NB4 (cell line): ENCODE measurements at regions not wholly inside any gene's neighbourhood (a gene's known extent, or its start where the extent isn't known, plus 50 kb on each side); places are given as distances from the start of the nearest gene placed in this dataset.
"Not testable (repeated sequence)": the region's sequence is repeated elsewhere in the genome, so short reads cannot be mapped to it uniquely, and the experiment has no call there.

Experiments
- DNase-seq: peaks from one replicate; pipeline ENCODE4 v3.0.0; 2010; ENCODE audit warnings: low read depth
- H3K4me3 ChIP-seq: one replicate; pipeline ENCODE4 v1.5.1; 2011; ENCODE audit warnings: mild to moderate bottlenecking, low read depth, low read length, moderate library complexity
- CTCF ChIP-seq: IDR thresholded peaks from one replicate; pipeline ENCODE4 v1.5.1; 2012; ENCODE audit warnings: low read depth, low read length
- MAX ChIP-seq: IDR thresholded peaks from 2 replicates; pipeline ENCODE4 v1.6.1; 2011; ENCODE audit warnings: low read depth, low read length
- MYC ChIP-seq: IDR thresholded peaks from 2 replicates; pipeline ENCODE4 v1.6.1; 2011; ENCODE audit warnings: low read depth, low read length
- POLR2A ChIP-seq: IDR thresholded peaks from 2 replicates; pipeline ENCODE4 v1.6.1; 2011; ENCODE audit warnings: mild to moderate bottlenecking; ENCODE audit not compliant: insufficient read length; ENCODE audit errors: extremely low read depth

- H3K4me3 ChIP-seq = no peak overlapping the region
- no peak for TF ChIP-seq MAX
- no peak for TF ChIP-seq MYC
- TF ChIP-seq CTCF = no peak
- no peak for TF ChIP-seq POLR2A
- no peak for DNase-seq
These were observed 115.0 kb upstream of the PZP start for GRCh38 chr12:9323144-9323681.

DNA sequence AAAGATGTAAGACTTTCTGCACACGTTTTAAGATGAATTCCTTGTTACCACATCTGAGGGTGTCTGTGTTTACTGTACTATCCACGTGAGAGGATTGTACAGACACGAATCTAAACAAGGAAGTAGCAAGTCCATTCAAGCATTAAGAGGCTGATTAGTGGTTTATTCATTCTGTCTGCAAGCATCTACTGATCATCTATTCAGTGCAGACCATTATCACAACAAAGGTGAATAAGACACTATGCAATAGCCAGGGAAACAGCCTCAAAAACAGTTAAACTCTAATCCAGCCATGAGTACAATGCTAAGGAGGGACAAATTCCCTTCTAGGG is 111.6 kb upstream of the PZP start:
- TF ChIP-seq MYC = no peak
- TF ChIP-seq CTCF = no peak
- TF ChIP-seq MAX = no peak
- no peak for TF ChIP-seq POLR2A
- no peak for DNase-seq
- H3K4me3 ChIP-seq = no peak overlapping the region

DNA sequence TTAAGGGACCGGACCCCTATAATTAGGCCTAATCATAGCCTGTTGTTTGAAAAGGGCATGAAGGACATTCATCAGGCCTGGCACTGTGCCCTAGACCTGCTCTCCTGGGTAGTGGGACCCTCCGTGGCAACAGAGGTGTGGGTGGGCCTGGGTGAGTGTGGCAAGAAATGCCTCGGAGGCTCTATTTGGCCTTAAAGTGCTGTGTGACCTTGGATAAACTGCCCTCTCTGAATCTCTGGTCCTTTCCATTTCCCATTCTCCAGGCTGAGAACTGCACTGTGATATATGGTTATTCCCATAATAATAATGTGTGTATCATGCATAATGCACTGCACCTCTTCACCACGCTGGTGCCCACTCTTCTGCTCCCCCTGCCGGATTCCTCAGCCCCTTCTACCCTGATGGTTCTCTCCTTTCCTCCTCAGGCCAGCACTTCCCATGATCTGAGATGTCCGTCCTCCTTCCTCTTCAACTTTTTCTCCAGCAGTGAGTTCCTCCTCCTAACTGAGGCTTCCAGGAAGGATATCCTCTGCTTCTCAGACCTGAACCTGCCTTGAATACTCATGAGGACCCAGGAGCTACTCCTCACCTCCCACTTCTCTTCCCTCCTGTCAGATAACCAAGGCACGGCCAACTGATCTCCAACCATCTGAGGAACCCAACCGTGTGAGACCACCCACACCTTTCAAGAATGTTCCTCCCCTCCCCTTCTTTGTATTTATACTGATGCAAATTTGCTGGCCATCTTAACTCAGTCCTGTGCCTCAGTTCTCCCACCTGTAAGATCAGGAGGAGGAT is 111.0 kb upstream of the PZP start:
- TF ChIP-seq MYC = no peak
- no peak for TF ChIP-seq MAX
- no peak for DNase-seq
- no peak overlapping the region for H3K4me3 ChIP-seq

DNA sequence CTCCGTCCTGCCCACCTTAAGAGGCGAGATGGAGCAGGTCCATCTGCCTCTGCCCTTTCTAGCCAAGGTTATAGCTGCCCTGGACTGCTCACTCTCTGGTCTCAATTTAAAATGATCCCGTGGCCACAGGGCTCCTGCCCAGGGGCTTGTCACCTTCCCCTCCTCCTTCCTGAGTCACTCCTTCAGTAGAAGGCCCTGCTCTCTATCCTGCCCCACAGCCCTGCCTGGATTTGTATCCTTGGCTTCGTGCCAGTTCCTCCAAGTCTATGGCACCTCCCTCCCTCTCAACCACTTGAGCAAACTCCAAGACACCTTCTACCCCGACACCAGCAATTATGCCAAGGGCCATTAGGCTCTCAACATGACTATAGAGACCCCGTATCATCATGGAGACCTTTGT is 105.3 kb upstream of the PZP start:
- H3K4me3 ChIP-seq, DNase-seq: not testable (repeated sequence)

GRCh38 chr12:9312406-9313392 is 104.5 kb upstream of the PZP start:
- H3K4me3 ChIP-seq, DNase-seq: not testable (repeated sequence)

DNA sequence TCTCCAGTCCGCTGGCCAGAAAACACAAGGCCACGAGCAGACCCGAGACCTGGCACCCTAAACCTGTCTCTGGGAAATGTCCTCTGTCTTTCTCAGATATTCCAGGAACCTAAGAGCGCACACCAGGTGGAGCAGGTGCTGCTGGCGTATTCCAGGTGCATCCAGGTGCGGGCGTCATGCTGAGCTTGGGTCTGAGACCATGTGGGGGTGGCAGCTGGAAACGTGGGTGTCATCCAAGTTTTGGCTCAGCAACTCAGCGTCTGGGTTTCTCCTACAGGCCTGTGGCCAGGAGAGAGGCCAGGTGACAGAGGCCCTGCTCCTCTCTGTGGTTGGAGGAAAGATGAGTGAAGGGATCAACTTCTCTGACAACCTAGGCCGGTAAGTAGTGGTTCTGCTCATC is 103.3 kb upstream of the PZP start:
- not testable (repeated sequence) for DNase-seq

GRCh38 chr12:9310645-9311044 is 102.5 kb upstream of the PZP start:
- not testable (repeated sequence) for DNase-seq, H3K4me3 ChIP-seq

More for the DNA sequence above, 103.3 kb upstream of the PZP start:
- H3K4me3 ChIP-seq = not testable (repeated sequence)

GRCh38 chr12:9309749-9310148 is 101.6 kb upstream of the PZP start:
- H3K4me3 ChIP-seq, DNase-seq: not testable (repeated sequence)

- H3K4me3 ChIP-seq, DNase-seq: not testable (repeated sequence)
These were observed 100.5 kb upstream of the PZP start for GRCh38 chr12:9308745-9309144.

DNA sequence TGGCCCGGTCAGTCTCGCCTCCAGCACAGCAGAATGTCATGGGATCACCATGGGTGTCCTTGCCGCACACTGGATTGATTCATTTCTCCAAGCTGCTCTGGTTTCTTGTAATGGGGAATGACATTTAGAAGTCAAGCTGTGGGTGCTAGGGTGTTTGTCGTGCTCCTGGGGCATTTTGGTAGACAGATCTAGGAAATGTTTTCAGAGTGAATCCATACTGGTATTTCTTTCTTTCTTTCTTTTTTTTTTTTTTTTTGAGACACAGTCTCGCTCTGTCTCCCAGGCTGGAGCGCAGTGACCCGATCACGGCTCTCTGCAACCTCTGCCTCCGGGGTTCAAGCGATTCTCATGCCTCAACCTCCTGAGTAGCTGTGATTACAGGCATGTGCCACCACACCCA is 100.0 kb upstream of the PZP start:
- not testable (repeated sequence) for H3K4me3 ChIP-seq, DNase-seq

DNA sequence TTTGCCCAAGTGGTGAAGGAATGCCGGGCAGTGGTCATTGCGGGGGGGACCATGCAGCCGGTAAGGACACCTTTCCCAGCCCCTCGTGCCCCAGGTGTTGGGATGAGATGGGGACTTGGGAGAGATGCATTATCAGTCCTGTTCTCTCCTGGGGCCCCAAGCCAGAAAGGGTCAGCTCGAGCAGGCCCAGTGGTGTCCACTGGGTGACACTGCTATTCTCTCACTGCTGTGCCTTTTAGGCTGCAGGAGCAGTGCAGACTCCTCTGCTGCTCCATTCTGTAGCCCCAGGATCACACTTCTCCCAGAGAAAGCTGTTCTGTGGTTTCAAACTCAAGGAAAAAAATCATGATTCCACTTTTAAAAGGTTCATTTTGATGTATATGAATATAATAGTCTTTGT is 99.1 kb upstream of the PZP start:
- H3K4me3 ChIP-seq, DNase-seq: not testable (repeated sequence)

DNA sequence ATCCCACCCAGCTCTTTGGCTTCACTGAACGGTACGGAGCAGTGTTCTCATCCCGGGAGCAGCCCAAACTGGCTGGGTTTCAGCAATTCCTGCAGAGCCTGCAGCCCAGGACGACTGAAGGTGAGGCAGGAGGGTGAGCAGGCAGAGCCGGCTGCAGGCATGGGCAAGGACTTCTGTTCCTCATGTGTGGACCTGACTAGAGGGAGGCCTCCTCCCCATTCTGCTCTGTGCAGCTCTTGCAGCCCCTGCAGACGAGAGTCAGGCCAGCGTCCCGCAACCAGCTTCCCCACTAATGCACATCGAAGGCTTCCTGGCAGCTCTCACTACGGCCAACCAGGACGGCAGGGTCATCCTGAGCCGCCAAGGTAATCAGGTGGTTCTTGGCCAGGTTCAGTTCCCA is 97.8 kb upstream of the PZP start:
- DNase-seq, H3K4me3 ChIP-seq: not testable (repeated sequence)

GRCh38 chr12:9304540-9304939 is 96.3 kb upstream of the PZP start:
- DNase-seq, H3K4me3 ChIP-seq: not testable (repeated sequence)

DNA sequence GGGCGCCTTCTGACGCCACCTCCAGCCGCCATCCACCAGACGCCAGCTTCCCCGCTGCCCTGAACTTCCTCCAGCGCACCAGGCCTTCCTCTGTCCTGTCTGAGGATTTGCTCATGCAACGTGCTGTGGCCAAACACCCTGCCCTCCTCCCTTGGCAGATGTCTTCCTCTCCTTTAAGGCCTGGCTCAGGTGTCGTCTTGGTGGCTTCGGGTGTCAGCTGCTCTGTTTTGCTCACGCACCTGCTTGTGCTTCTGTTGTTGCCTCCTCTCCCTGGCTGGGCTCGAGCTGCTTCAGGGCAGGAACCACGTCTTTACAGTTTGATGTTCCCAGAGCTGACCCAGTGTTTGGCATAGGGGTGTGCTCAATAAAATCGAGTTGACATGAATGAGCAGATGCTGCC is 87.7 kb upstream of the PZP start:
- not testable (repeated sequence) for H3K4me3 ChIP-seq, DNase-seq

DNA sequence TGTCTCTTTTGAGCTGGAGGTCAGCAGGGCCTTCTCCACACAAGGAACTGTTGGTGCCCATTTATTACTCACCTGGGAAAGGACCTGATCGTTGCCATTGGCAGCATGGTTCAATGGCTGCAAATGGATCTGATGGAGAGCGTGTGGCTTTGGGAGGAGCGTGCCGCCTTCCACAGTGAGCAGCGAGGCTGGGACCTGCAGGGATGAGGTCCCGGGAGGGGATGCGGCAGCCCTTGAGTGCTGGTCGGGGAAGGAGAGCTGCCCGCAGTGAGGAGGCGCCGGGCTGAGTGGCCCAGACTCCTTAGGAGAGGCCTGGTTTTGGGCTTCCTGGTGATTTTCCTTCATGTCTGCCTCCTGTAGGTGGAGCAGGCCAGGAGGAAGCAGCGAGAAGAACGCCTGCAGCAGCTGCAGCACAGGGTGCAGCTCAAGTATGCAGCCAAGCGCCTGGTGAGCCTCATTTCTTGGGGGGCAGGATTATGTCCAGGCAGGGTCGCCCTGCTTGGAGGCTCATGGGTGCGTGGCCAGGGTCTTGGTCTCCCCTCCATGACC is 86.0 kb upstream of the PZP start:
- not testable (repeated sequence) for DNase-seq, H3K4me3 ChIP-seq
